K562 (cell line): ENCODE measurements at regions not wholly inside any gene's neighbourhood (a gene's known extent, or its start where the extent isn't known, plus 50 kb on each side); places are given as distances from the start of the nearest gene placed in this dataset.

Experiments
- ATAC-seq: fragments of 200-7000 bp; cut with Tn5 transposase; 3 replicates; pipeline ENCODE4 v1.9.1; 2020; ENCODE audit warnings: moderate library complexity
- BruUV-seq: library from RNA; stranded (reverse); fragments of 400-500 nt; replicated peaks from 2 replicates; lab custom pipeline; 2021; lab: Mats Ljungman, UMichigan
- CTCF ChIA-PET: fragments of 300-600 bp; formaldehyde crosslinking; extraction: SDS; loops from one replicate; lab custom pipeline; 2021; ENCODE audit warnings: low intra/inter-chr PET ratio; lab: Yijun Ruan, JAX
- POLR2A ChIA-PET: fragments of 300-600, 350-650 bp; sonication (Branson Sonifier 250); formaldehyde crosslinking; extraction: SDS; loops from one replicate; lab custom pipeline; 2021; ENCODE audit warnings: antibody characterized with exemption, inconsistent platforms; lab: Yijun Ruan, JAX
- DNase-seq, 4 experiments: peaks; one replicate each; pipeline versions ENCODE4 v3.0.0 to v3.0.0-alpha.2; 2011 to 2018; ENCODE audit warnings: low spot score in 3 of 4, mixed read lengths in 3 of 4; ENCODE audit errors: extremely low read depth in 1 of 4
- FAIRE-seq: peaks from 2 replicates; lab custom pipeline; 2011; peaks lifted over from hg19 to GRCh38; lab: Jason Lieb, UNC
- H2AFZ ChIP-seq: 2 replicates; pipeline ENCODE4 v1.6.0; 2011; ENCODE audit warnings: low read depth, low read length, control low read depth, inconsistent platforms
- H3K27ac ChIP-seq: fragments of 200-600 bp; 3 replicates; pipeline ENCODE4 v1.8.0; 2011; ENCODE audit warnings: low read depth, mild to moderate bottlenecking, control low read depth, inconsistent platforms, low read length, moderate library complexity, mixed read lengths; ENCODE audit errors: extremely low read depth
- H3K27me3 ChIP-seq, 2 experiments: fragments of 300-600 bp in 1 of 2; 2 replicates in 1 of 2; 3 replicates in 1 of 2; pipeline versions ENCODE4 v1.6.0 to v1.8.0; 2011; ENCODE audit warnings: inconsistent platforms in 2 of 2, low read length in 2 of 2, mild to moderate bottlenecking in 1 of 2, mixed read lengths in 1 of 2, moderate library complexity in 1 of 2; ENCODE audit not compliant: control insufficient read depth in 2 of 2, insufficient read depth in 2 of 2
- H3K36me3 ChIP-seq: fragments of 300-600 bp; 3 replicates; pipeline ENCODE4 v1.8.0; 2011; ENCODE audit warnings: mild to moderate bottlenecking, low read length, inconsistent platforms; ENCODE audit not compliant: control insufficient read depth, insufficient read depth
- H3K4me1 ChIP-seq, 2 experiments: fragments of 200-600 bp in 1 of 2; replicated peaks in 1 of 2; 2 replicates in 1 of 2; 3 replicates in 1 of 2; pipeline versions ENCODE4 v1.5.1 to v1.8.0; 2011; ENCODE audit warnings: inconsistent platforms in 2 of 2, low read length in 2 of 2, mild to moderate bottlenecking in 1 of 2, mixed read lengths in 1 of 2, moderate library complexity in 1 of 2; ENCODE audit not compliant: control insufficient read depth in 2 of 2, insufficient read depth in 2 of 2
- H3K4me2 ChIP-seq: 2 replicates; pipeline ENCODE4 v1.6.1; 2011; ENCODE audit warnings: low read length, control low read depth, inconsistent platforms, mixed read lengths; ENCODE audit not compliant: insufficient read depth
- H3K4me3 ChIP-seq: fragments of 200-600 bp; sonication (generic), shearing (Covaris generic); 2 replicates; pipeline ENCODE4 v1.5.1; 2016; ENCODE audit warnings: control low read depth, inconsistent platforms
- H3K79me2 ChIP-seq: fragments of 200-600 bp; 3 replicates; pipeline ENCODE4 v1.8.0; 2011; ENCODE audit warnings: low read length, inconsistent platforms; ENCODE audit not compliant: control insufficient read depth, insufficient read depth
- H3K9ac ChIP-seq, 2 experiments: 2 replicates each; pipeline versions ENCODE4 v1.6.0 to v1.6.1; 2011; ENCODE audit warnings: low read depth in 2 of 2, low read length in 2 of 2, control low read depth in 1 of 2, inconsistent platforms in 1 of 2, mild to moderate bottlenecking in 1 of 2, mixed read lengths in 1 of 2; ENCODE audit not compliant: insufficient read depth in 1 of 2
- H3K9me1 ChIP-seq: one replicate; pipeline ENCODE4 v1.6.0; 2011; ENCODE audit warnings: inconsistent platforms, mild to moderate bottlenecking, low read length, moderate library complexity; ENCODE audit not compliant: control insufficient read depth, insufficient read depth
- H3K9me3 ChIP-seq: replicated peaks from 2 replicates; pipeline ENCODE4 v1.5.1; 2011; ENCODE audit warnings: low read depth, low read length, inconsistent platforms; ENCODE audit not compliant: control insufficient read depth, insufficient read depth
- H4K20me1 ChIP-seq: replicated peaks from 2 replicates; pipeline ENCODE4 v1.6.1; 2011; ENCODE audit warnings: low read length, inconsistent platforms, mixed read lengths; ENCODE audit not compliant: control insufficient read depth, insufficient read depth
- CAMTA2 ChIP-seq: fragments of 250-450 bp; sonication (Bioruptor Pico); conservative IDR thresholded peaks from 2 replicates; pipeline ENCODE4 v1.5.1; 2022
- CBFB ChIP-seq: sonication (generic); formaldehyde crosslinking; IDR thresholded peaks from 2 replicates; pipeline ENCODE4 v1.4.0; 2020; ENCODE audit warnings: mild to moderate bottlenecking, missing genetic modification reagents
- CREB1 ChIP-seq, 2 experiments: sonication (generic) in 1 of 2; formaldehyde crosslinking in 1 of 2; IDR thresholded peaks; 2 replicates each; pipeline versions ENCODE4 v1.6.1 to v1.8.0; 2012 to 2022; ENCODE audit warnings: inconsistent platforms in 1 of 2, mild to moderate bottlenecking in 1 of 2, missing genetic modification reagents in 1 of 2, moderate library complexity in 1 of 2
- E2F4 ChIP-seq: sonication (generic); formaldehyde crosslinking; IDR thresholded peaks from 2 replicates; pipeline ENCODE4 v1.8.0; 2022; ENCODE audit warnings: mild to moderate bottlenecking, low read depth, missing genetic modification reagents
- LCOR ChIP-seq: sonication (generic); formaldehyde crosslinking; IDR thresholded peaks from 2 replicates; pipeline ENCODE4 v1.8.0; 2022; ENCODE audit warnings: mild to moderate bottlenecking, missing genetic modification reagents
- MITF ChIP-seq: IDR thresholded peaks from 2 replicates; pipeline ENCODE4 v1.6.1; 2014; ENCODE audit warnings: antibody characterized with exemption
- MTA2 ChIP-seq: fragments of 450-650 bp; IDR thresholded peaks from 2 replicates; pipeline ENCODE4 v1.6.1; 2016; ENCODE audit warnings: low read depth
- MYC ChIP-seq, 2 experiments: fragments of 250-450 bp in 1 of 2; sonication (Bioruptor Pico) in 1 of 2; IDR thresholded peaks; 2 replicates each; pipeline versions ENCODE4 v1.5.1 to v1.6.1; 2012 to 2021; ENCODE audit warnings: low read depth in 2 of 2, borderline replicate concordance in 1 of 2, improper control_type of control experiment in 1 of 2, low read length in 1 of 2, mild to moderate bottlenecking in 1 of 2, moderate library complexity in 1 of 2
- NFE2 ChIP-seq: IDR thresholded peaks from 2 replicates; pipeline ENCODE4 v1.6.1; 2014; ENCODE audit warnings: antibody characterized with exemption, low read depth
- OTX1 ChIP-seq: fragments of 450-650 bp; formaldehyde crosslinking; IDR thresholded peaks from 2 replicates; pipeline ENCODE4 v1.4.0; 2022; ENCODE audit warnings: mild to moderate bottlenecking
- PTTG1 ChIP-seq: fragments of 450-650 bp; IDR thresholded peaks from 2 replicates; pipeline ENCODE4 v1.6.1; 2016; ENCODE audit warnings: low read depth, mild to moderate bottlenecking, missing genetic modification characterization, missing compliant biosample characterization
- RHOXF2B ChIP-seq: fragments of 250-450 bp; sonication (Bioruptor Pico); conservative IDR thresholded peaks from 2 replicates; pipeline ENCODE4 v1.5.1; 2021
- RNF219 ChIP-seq: fragments of 250-450 bp; sonication (Bioruptor Pico); IDR thresholded peaks from 2 replicates; pipeline ENCODE4 v1.5.0; 2022; ENCODE audit warnings: mild to moderate bottlenecking
- SLC30A9 ChIP-seq: fragments of 250-450 bp; sonication (Bioruptor Pico); IDR thresholded peaks from 2 replicates; pipeline ENCODE4 v1.8.0; 2022; ENCODE audit warnings: mild to moderate bottlenecking, moderate library complexity
- SP1 ChIP-seq: sonication (generic); formaldehyde crosslinking; IDR thresholded peaks from 2 replicates; pipeline ENCODE4 v1.8.1; 2022; ENCODE audit warnings: mild to moderate bottlenecking, missing genetic modification reagents
- SRSF7 ChIP-seq: fragments of 200-400 bp; formaldehyde crosslinking; optimal IDR thresholded peaks from 2 replicates; pipeline ENCODE3; 2017; ENCODE audit warnings: mild to moderate bottlenecking, low read depth, low read length
- TOE1 ChIP-seq, 2 experiments: fragments of 450-650 bp in 1 of 2; sonication (generic) in 1 of 2; formaldehyde crosslinking in 1 of 2; IDR thresholded peaks; 2 replicates each; pipeline versions ENCODE4 v1.7.1 to v1.8.0; 2016 to 2022; ENCODE audit warnings: borderline replicate concordance in 2 of 2, mild to moderate bottlenecking in 2 of 2, antibody characterized with exemption in 1 of 2, inconsistent platforms in 1 of 2, low read depth in 1 of 2, missing genetic modification reagents in 1 of 2, moderate library complexity in 1 of 2
- WGBS: fragments of 100-300 bp; shearing (Covaris generic); methylation state at CpG from one replicate; pipeline ENCODE4 v1.1.6; 2016; ENCODE audit warnings: low coverage, mixed read lengths; ENCODE audit not compliant: insufficient coverage; ENCODE audit errors: missing lambda C conversion rate; 5-methylcytosine and 5-hydroxymethylcytosine counted together
- in situ Hi-C: fragments of 300-500 bp; cut with MboI; formaldehyde crosslinking; loops from 4 replicates; pipeline ENCODE4 v1.15.0; 2018; ENCODE audit warnings: inconsistent platforms, mixed read lengths
- intact Hi-C: fragments of 100-400 bp; cut with micrococcal nuclease; formaldehyde crosslinking; loops from 2 replicates; pipeline ENCODE4 v1.14.2; 2022

- Histone ChIP-seq H3K4me3 (no peak overlapping the region), H3K27me3 (peaks cover 0 to 7% of the 10 kb centered on the region in 2 experiments; a peak in 1 of 5 replicates), H3K79me2 (no peaks in the 10 kb centered on the region), H3K4me2 (no peak overlapping the region), H3K27ac (no peak overlapping the region), H3K4me1 (no peaks in the 10 kb centered on the region), H3K36me3 (no peaks in the 10 kb centered on the region), H3K9me1 (no peaks in the 10 kb centered on the region), H3K9me3 (no peaks in the 10 kb centered on the region), H2AFZ (no peak overlapping the region), H3K9ac (no peak overlapping the region), H4K20me1 (no peaks in the 10 kb centered on the region)
- 0% methylated on average over 6 of the region's 6 CpGs for whole genome bisulfite sequencing
- DNase-seq (no peak), FAIRE-seq (no peak), ATAC-seq (no peak)
- in situ Hi-C loops: loop anchor here (10.0 kb wide), 1 partner anchor 640 kb away; no protein-coding TSS in a partner anchor
- no TSS peak for BruUV-seq
- ChIA-PET CTCF (interaction anchor here (0.6 kb wide), 1 partner anchor 184 kb away, joined by 3 read pairs; no protein-coding TSS in a partner anchor), POLR2A (interaction anchor here (0.6 to 1.2 kb wide), 4 partner anchors 11 to 261 kb away, joined by 3 read pairs; no protein-coding TSS in a partner anchor)
- intact Hi-C loops: no loop called here
- TF ChIP-seq SRSF7: no peak
- TF ChIP-seq OTX1 (CRISPR knock-in tag): no peak
- TF ChIP-seq SLC30A9: no peak
- no peak for TF ChIP-seq E2F4 (CRISPR knock-in tag)
- TF ChIP-seq MYC (IDR thresholded peaks at IDR 0.05; ENCODE audit: low read depth, low read length): no peak
- no peak for TF ChIP-seq MYC (CRISPR knock-in tag; IDR thresholded peaks at IDR 0.05; ENCODE audit: borderline replicate concordance, low read depth)
- no peak for TF ChIP-seq MTA2
- TF ChIP-seq RNF219 (CRISPR knock-in tag): no peak
- no peak for TF ChIP-seq CAMTA2 (CRISPR knock-in tag)
- no peak for TF ChIP-seq MITF
- no peak for TF ChIP-seq PTTG1
- TF ChIP-seq SP1 (CRISPR knock-in tag): no peak
- no peak for TF ChIP-seq RHOXF2B (CRISPR knock-in tag)
- TF ChIP-seq CBFB (CRISPR knock-in tag): no peak
- TF ChIP-seq NFE2: no peak
- TF ChIP-seq CREB1 (IDR thresholded peaks at IDR 0.05): no peak
- no peak for TF ChIP-seq CREB1 (CRISPR knock-in tag; IDR thresholded peaks at IDR 0.05)
- TF ChIP-seq TOE1 (IDR thresholded peaks at IDR 0.05; ENCODE audit: borderline replicate concordance): no peak
- TF ChIP-seq TOE1 (CRISPR knock-in tag; IDR thresholded peaks at IDR 0.05; ENCODE audit: borderline replicate concordance, low read depth): no peak
- TF ChIP-seq LCOR (CRISPR knock-in tag): no peak
Measured at GRCh38 chr1:17935230-17935629, 172.4 kb upstream of the IGSF21 start.
